Inferior parietal cortex (tissue), 1 donor: ENCODE measurements at regions not wholly inside any gene's neighbourhood (a gene's known extent, or its start where the extent isn't known, plus 50 kb on each side); places are given as distances from the start of the nearest gene placed in this dataset.

ENCODE experiments used
- DNase-seq: peaks from one replicate; pipeline ENCODE4 v3.0.0-alpha.2; 2016; ENCODE audit errors: extremely low spot score

- DNase-seq, result no peak
These were observed 1019.2 kb downstream of the AACS start for GRCh38 chr12:126084480-126084879.

GRCh38 chr12:126086242-126086641, 1021.0 kb downstream of the AACS start:
- DNase-seq, result no peak

- no peak for DNase-seq
These were observed 1022.5 kb downstream of the AACS start for GRCh38 chr12:126087692-126088091.

GRCh38 chr12:126093908-126094307, 1028.7 kb downstream of the AACS start:
- DNase-seq, result peak; percentile 20

- peak; percentile 16 for DNase-seq
These were observed 1030.7 kb downstream of the AACS start for GRCh38 chr12:126095748-126096510.

GRCh38 chr12:126106706-126107105, 1041.5 kb downstream of the AACS start:
- no peak for DNase-seq

GRCh38 chr12:126107659-126108058, 1042.4 kb downstream of the AACS start:
- no peak for DNase-seq

GRCh38 chr12:126108247-126108646, 1043.0 kb downstream of the AACS start:
- DNase-seq, result no peak

- peak; percentile 5 for DNase-seq
These were observed 1046.9 kb downstream of the AACS start for GRCh38 chr12:126112141-126112540.

- DNase-seq, result peak; percentile 3
These were observed 1047.6 kb downstream of the AACS start for GRCh38 chr12:126112849-126113248.

- DNase-seq, result no peak
These were observed 1049.2 kb downstream of the AACS start for GRCh38 chr12:126114441-126114840.

- no peak for DNase-seq
These were observed 1052.3 kb downstream of the AACS start for GRCh38 chr12:126117502-126117901.

- DNase-seq, result no peak
These were observed 1074.1 kb downstream of the AACS start for GRCh38 chr12:126139355-126139754.

GRCh38 chr12:126144603-126145002, 1079.4 kb downstream of the AACS start:
- DNase-seq, result no peak

GRCh38 chr12:126147321-126147720, 1082.1 kb downstream of the AACS start:
- DNase-seq, result no peak

GRCh38 chr12:126156806-126157574, 1091.8 kb downstream of the AACS start:
- DNase-seq, result peak; percentile 43

GRCh38 chr12:126157575-126157966, 1092.3 kb downstream of the AACS start:
- no peak for DNase-seq

GRCh38 chr12:126159139-126159538, 1093.9 kb downstream of the AACS start:
- DNase-seq, result no peak

GRCh38 chr12:126160912-126161311, 1095.7 kb downstream of the AACS start:
- no peak for DNase-seq

GRCh38 chr12:126163984-126164383, 1098.7 kb downstream of the AACS start:
- no peak for DNase-seq

GRCh38 chr12:126171937-126172559, 1106.8 kb downstream of the AACS start:
- no peak for DNase-seq

GRCh38 chr12:126182619-126183236, 1117.5 kb downstream of the AACS start:
- no peak for DNase-seq
